Panc1 (cell line): ENCODE measurements at regions not wholly inside any gene's neighbourhood (a gene's known extent, or its start where the extent isn't known, plus 50 kb on each side); places are given as distances from the start of the nearest gene placed in this dataset.

Experiments
- ATAC-seq: fragments of 200-7000 bp; cut with Tn5 transposase; 2 replicates; pipeline ENCODE4 v1.9.1; 2020; ENCODE audit warnings: mild to moderate bottlenecking, moderate library complexity
- BruUV-seq: library from RNA; stranded (reverse); fragments of 400-500 nt; replicated peaks from 2 replicates; lab custom pipeline; 2021; lab: Mats Ljungman, UMichigan
- CTCF ChIA-PET: fragments of 300-600 bp; sonication (Branson Sonifier 250); formaldehyde crosslinking; loops from one replicate; lab custom pipeline; 2022; ENCODE audit warnings: antibody characterized with exemption; lab: Charles Lee
- POLR2A ChIA-PET: fragments of 300-600 bp; sonication (Branson Sonifier 250); formaldehyde crosslinking; loops from one replicate; lab custom pipeline; 2022; ENCODE audit warnings: antibody characterized with exemption; lab: Charles Lee
- DNase-seq: peaks from one replicate; pipeline ENCODE4 v3.0.0-alpha.2; 2010; ENCODE audit warnings: low read depth, low spot score
- H3K27ac ChIP-seq: 2 replicates; pipeline ENCODE4 v1.5.1; 2011; ENCODE audit warnings: mild to moderate bottlenecking, low read length, inconsistent platforms
- H3K27me3 ChIP-seq: fragments of 200-500 bp; sonication (Bioruptor generic); 2 replicates; pipeline ENCODE4 v1.6.0; 2014; ENCODE audit warnings: low read length, inconsistent platforms; ENCODE audit not compliant: control insufficient read depth, insufficient read depth
- H3K36me3 ChIP-seq: fragments of 200-500 bp; sonication (Bioruptor generic); 2 replicates; pipeline ENCODE4 v1.5.1; 2014; ENCODE audit warnings: inconsistent platforms, mild to moderate bottlenecking, low read length, moderate library complexity; ENCODE audit not compliant: control insufficient read depth, insufficient read depth
- H3K4me1 ChIP-seq: 2 replicates; pipeline ENCODE4 v1.5.1; 2011; ENCODE audit warnings: inconsistent platforms, mild to moderate bottlenecking, low read length, moderate library complexity; ENCODE audit not compliant: control insufficient read depth, insufficient read depth
- H3K4me3 ChIP-seq, 2 experiments: 2 replicates each; pipeline ENCODE4 v1.5.1; 2011 to 2012; ENCODE audit warnings: low read depth in 2 of 2, low read length in 2 of 2, mild to moderate bottlenecking in 2 of 2, inconsistent platforms in 1 of 2, moderate library complexity in 1 of 2
- H3K9me3 ChIP-seq: fragments of 200-500 bp; sonication (Bioruptor generic); 2 replicates; pipeline ENCODE4 v1.5.1; 2014; ENCODE audit warnings: low read depth, mild to moderate bottlenecking, inconsistent platforms, low read length, moderate library complexity; ENCODE audit not compliant: control insufficient read depth, insufficient read depth
- CTCF ChIP-seq: fragments of 450-650 bp; IDR thresholded peaks from 2 replicates; pipeline ENCODE4 v1.5.1; 2017; ENCODE audit warnings: mild to moderate bottlenecking
- POLR2AphosphoS5 ChIP-seq: IDR thresholded peaks from 2 replicates; pipeline ENCODE4 v1.6.1; 2012; ENCODE audit warnings: mild to moderate bottlenecking, low read depth, low read length, moderate library complexity
- REST ChIP-seq, 2 experiments: IDR thresholded peaks; 2 replicates each; pipeline ENCODE4 v1.6.1; 2011 to 2012; ENCODE audit warnings: low read depth in 2 of 2, control low read depth in 1 of 2, low read length in 1 of 2, mild to moderate bottlenecking in 1 of 2, moderate library complexity in 1 of 2; ENCODE audit not compliant: insufficient read depth in 1 of 2
- SIN3A ChIP-seq: IDR thresholded peaks from 2 replicates; pipeline ENCODE4 v1.6.1; 2012; ENCODE audit warnings: low read depth, mild to moderate bottlenecking, low read length, moderate library complexity, borderline replicate concordance; ENCODE audit not compliant: insufficient read depth
- TCF7L2 ChIP-seq: IDR thresholded peaks from 2 replicates; pipeline ENCODE4 v1.6.1; 2011; ENCODE audit warnings: mild to moderate bottlenecking, low read depth, low read length, inconsistent platforms
- in situ Hi-C: cut with HindIII; loops from 2 replicates; pipeline ENCODE4 v1.10.0; 2016; ENCODE audit warnings: low sequenced_read_pairs, low pct_unique_long_range_greater_than_20kb
- intact Hi-C: fragments of 100-400 bp; cut with micrococcal nuclease; formaldehyde crosslinking; loops from one replicate; pipeline ENCODE4 v1.10.0; 2022; ENCODE audit not compliant: unreplicated experiment

DNA sequence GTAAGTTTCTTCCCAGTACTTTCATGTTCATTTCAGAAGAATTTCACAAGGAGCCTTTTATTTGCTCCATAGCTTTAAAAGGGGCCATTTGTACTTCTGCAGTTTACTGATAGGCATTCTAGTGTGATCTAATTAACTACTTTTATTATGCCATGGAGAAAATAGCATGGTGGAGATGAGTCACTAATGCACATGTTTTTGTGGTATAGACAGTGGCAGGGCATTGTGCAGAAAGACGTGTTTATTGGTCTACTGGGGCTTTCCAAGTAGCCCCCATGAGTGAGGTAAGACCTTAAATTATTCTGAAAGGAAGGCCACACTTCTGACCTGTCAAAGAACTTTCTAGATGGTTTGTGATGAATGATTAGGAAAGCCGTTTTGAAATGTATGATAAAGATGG lies 810.0 kb upstream of the NR2F2 start:
- Histone ChIP-seq H3K27me3 (no peaks in the 10 kb centered on the region), H3K27ac (no peak overlapping the region), H3K4me1 (no peaks in the 10 kb centered on the region), H3K4me3 (no peak overlapping the region), H3K9me3 (no peaks in the 10 kb centered on the region), H3K36me3 (no peaks in the 10 kb centered on the region)
- no peak for DNase-seq
- TF ChIP-seq REST (IDR thresholded peaks at IDR 0.05; ENCODE audit: insufficient read depth in 1 of 2, low read depth in 2 of 2, low read length in 1 of 2) (no peak), SIN3A (no peak), TCF7L2 (no peak), CTCF (no peak), POLR2AphosphoS5 (no peak)
- BruUV-seq: no TSS peak
- intact Hi-C loops (no loop called here), in situ Hi-C loops (no loop called here)
- POLR2A ChIA-PET: no interaction called here
- CTCF ChIA-PET: no interaction called here
- ATAC-seq: no peak

- H3K4me3 ChIP-seq: no peak overlapping the region
- H3K36me3 ChIP-seq: no peaks in the 10 kb centered on the region
- DNase-seq: no peak
- no peaks in the 10 kb centered on the region for H3K4me1 ChIP-seq
- ATAC-seq: no peak
- intact Hi-C loops (no loop called here), in situ Hi-C loops (no loop called here)
- H3K27ac ChIP-seq: no peak overlapping the region
- no peaks in the 10 kb centered on the region for H3K27me3 ChIP-seq
- POLR2A ChIA-PET: no interaction called here
- BruUV-seq: no TSS peak
- TF ChIP-seq REST (IDR thresholded peaks at IDR 0.05; ENCODE audit: insufficient read depth in 1 of 2, low read depth in 2 of 2, low read length in 1 of 2): no peak
- TF ChIP-seq TCF7L2: no peak
- no peak for TF ChIP-seq POLR2AphosphoS5
- no peak for TF ChIP-seq CTCF
- no peak for TF ChIP-seq SIN3A
- CTCF ChIA-PET: no interaction called here
- no peaks in the 10 kb centered on the region for H3K9me3 ChIP-seq
Observed at GRCh38 chr15:95520922-95521321, 809.6 kb upstream of the NR2F2 start.
